ENCODE measurements at regions not wholly inside any gene's neighbourhood (a gene's known extent, or its start where the extent isn't known, plus 50 kb on each side); places are given as distances from the start of the nearest gene placed in this dataset.
"Not testable (repeated sequence)": the region's sequence is repeated elsewhere in the genome, so short reads cannot be mapped to it uniquely, and the experiment has no call there.

DNA sequence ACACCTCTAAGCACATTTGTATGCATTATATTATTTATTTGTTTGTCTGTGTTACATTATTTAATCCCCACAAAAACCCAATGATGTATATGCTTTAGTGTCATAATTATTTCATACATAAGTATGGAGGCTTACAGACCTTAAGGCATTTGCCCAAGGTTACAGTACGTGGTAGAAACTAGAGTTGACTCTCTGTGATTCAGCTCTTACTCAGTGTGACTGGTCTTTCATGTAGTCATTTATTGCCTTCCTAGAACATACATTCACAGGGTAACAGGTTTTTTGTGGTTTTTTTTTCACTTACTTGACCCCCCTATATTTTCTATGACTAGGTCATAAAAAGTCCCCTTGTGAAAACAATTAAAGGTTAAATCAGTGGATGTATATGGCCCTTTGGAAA, 566.8 kb downstream of the TFAP2A start:
- no peak overlapping the region for H3K27ac ChIP-seq (ENCODE audit: low read depth, low read length)
- H3K9me3 ChIP-seq (ENCODE audit: control insufficient read depth, insufficient read depth, low read length) = peaks cover 5% of the 10 kb centered on the region
- no peaks in the 10 kb centered on the region for H3K27me3 ChIP-seq (ENCODE audit: control insufficient read depth, insufficient read depth, low read length)
- no peaks in the 10 kb centered on the region for H3K4me1 ChIP-seq (ENCODE audit: control insufficient read depth, insufficient read depth, low read length)
- DNase-seq (ENCODE audit: low read depth in 4 of 6, low spot score in 6 of 6) = no peak
- no peaks in the 10 kb centered on the region for H3K36me3 ChIP-seq (ENCODE audit: control insufficient read depth, insufficient read depth, low read length)
- no peak overlapping the region for H3K4me3 ChIP-seq (ENCODE audit: low read depth, low read length)
- no CpG with 5 or more reads among the region's 1 CpG for WGBS (ENCODE audit: insufficient coverage)

DNA sequence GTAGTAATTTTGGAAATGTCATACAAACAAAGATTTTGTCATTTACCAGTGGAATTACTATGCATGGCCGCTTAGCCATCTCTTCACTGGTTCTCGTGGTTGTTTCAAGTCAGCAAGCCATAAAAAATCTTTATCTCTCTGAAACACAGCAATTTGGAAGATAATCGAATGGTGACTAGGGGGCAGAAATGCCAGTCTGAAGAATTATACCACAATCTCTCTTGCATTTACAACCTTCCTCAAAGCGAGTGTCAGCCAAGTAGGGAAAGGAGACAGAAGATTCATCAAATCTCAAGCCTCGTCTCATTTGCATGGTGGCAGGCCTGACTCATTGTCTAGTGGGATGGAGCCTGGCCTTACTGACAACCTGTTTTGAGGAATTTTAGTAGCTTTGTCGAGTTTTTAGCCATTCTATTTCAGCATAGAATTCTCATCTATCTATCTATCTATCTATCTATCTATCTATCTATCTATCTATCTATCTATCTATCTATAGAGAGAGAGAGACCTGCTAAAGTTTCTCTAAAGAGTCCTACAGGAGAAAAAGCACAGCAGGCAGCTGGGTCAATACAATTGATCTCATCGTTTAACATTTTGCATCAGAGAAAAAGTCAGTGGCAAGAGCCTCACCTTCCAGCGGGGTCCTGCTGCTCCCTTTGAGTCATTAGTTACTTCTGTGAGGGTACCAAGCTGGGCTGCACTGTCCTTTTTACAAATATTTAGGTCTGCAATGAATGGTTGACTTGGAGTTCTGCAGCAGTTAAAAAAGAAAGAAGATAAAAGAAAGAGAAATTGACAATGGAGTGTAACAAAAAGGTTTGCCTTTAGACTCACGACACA, 572.8 kb downstream of the TFAP2A start:
- no peaks in the 10 kb centered on the region for H3K36me3 ChIP-seq (ENCODE audit: control insufficient read depth, insufficient read depth, low read length)
- no peaks in the 10 kb centered on the region for H3K27me3 ChIP-seq (ENCODE audit: control insufficient read depth, insufficient read depth, low read length)
- H3K9me3 ChIP-seq (ENCODE audit: control insufficient read depth, insufficient read depth, low read length) = no peaks in the 10 kb centered on the region
- H3K4me3 ChIP-seq (ENCODE audit: low read depth, low read length) = no peak overlapping the region
- 71% methylated on average over 1 of the region's 9 CpGs for WGBS (ENCODE audit: insufficient coverage)
- peak in 1 of 6 donors; percentile 68 for DNase-seq (ENCODE audit: low read depth in 4 of 6, low spot score in 6 of 6)
- no peak overlapping the region for H3K27ac ChIP-seq (ENCODE audit: low read depth, low read length)
- H3K4me1 ChIP-seq (ENCODE audit: control insufficient read depth, insufficient read depth, low read length) = no peaks in the 10 kb centered on the region

DNA sequence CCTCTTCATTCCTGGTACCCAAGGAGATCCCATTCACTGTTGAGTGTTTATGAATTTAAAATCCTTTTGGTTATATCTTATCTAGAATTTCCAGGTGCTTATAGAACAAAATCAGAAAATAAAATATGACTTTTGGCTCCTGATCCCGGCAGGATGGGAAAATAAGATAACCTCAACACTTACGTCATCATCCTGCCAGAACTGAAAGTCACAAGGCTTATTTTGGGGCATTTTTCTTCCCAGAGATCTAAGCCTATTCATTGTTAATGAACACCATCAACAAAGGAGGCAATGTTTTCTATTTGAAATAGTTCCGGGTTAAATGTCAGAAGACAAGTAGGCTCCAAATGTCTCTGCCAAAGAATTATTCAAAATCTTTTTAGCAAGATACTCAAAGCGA, 580.6 kb downstream of the TFAP2A start:
- Histone ChIP-seq H3K36me3 (ENCODE audit: control insufficient read depth, insufficient read depth, low read length) (no peaks in the 10 kb centered on the region), H3K27ac (ENCODE audit: low read depth, low read length) (no peak overlapping the region), H3K4me1 (ENCODE audit: control insufficient read depth, insufficient read depth, low read length) (no peaks in the 10 kb centered on the region), H3K4me3 (ENCODE audit: low read depth, low read length) (no peak overlapping the region), H3K9me3 (ENCODE audit: control insufficient read depth, insufficient read depth, low read length) (no peaks in the 10 kb centered on the region), H3K27me3 (ENCODE audit: control insufficient read depth, insufficient read depth, low read length) (no peaks in the 10 kb centered on the region)
- WGBS (ENCODE audit: insufficient coverage) = 86% methylated on average over 2 of the region's 4 CpGs
- DNase-seq (ENCODE audit: low read depth in 4 of 6, low spot score in 6 of 6) = no peak

DNA sequence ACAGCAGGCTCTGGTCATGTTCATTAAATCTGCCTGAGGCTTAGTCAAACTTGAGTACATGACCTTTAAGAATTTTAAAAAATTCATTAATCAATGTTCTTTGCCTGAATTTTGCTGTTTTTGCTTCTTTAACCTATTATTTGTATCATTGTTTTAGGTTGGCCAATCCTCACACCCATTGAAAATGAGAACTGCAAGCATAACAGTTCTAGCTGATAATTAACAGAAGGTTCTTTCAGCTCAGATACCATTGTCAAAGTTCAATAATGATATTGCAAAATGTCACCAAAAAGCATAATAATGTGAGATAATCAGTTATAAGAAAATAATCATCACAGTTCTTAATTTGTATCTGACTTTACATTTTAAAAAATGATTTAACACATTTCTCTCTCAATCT, 583.1 kb downstream of the TFAP2A start:
- no peaks in the 10 kb centered on the region for H3K36me3 ChIP-seq (ENCODE audit: control insufficient read depth, insufficient read depth, low read length)
- no peak overlapping the region for H3K4me3 ChIP-seq (ENCODE audit: low read depth, low read length)
- no peak for DNase-seq (ENCODE audit: low read depth in 4 of 6, low spot score in 6 of 6)
- no peaks in the 10 kb centered on the region for H3K9me3 ChIP-seq (ENCODE audit: control insufficient read depth, insufficient read depth, low read length)
- no peaks in the 10 kb centered on the region for H3K4me1 ChIP-seq (ENCODE audit: control insufficient read depth, insufficient read depth, low read length)
- no peaks in the 10 kb centered on the region for H3K27me3 ChIP-seq (ENCODE audit: control insufficient read depth, insufficient read depth, low read length)
- H3K27ac ChIP-seq (ENCODE audit: low read depth, low read length) = no peak overlapping the region

DNA sequence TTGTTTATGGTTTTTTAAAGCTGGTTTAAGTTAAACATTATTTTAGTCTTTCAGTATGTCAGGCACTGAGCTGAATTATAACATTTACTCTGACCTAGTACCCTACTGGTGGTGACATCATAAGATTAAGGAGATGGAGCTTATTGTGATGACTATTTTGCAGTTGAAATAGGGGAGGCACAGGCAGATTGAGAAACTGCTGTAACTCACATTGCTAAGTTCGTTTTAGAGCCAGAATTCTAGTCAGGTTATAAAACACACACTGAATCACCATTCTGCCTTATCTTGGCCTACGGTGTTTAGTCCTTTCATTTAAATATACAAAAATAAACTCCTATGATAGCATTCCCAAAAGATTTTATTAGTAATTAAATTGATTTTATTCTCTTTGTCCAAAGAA, 584.1 kb downstream of the TFAP2A start:
- no peak for DNase-seq (ENCODE audit: low read depth in 4 of 6, low spot score in 6 of 6)
- no peak overlapping the region for H3K27ac ChIP-seq (ENCODE audit: low read depth, low read length)
- no peaks in the 10 kb centered on the region for H3K27me3 ChIP-seq (ENCODE audit: control insufficient read depth, insufficient read depth, low read length)
- no peak overlapping the region for H3K4me3 ChIP-seq (ENCODE audit: low read depth, low read length)
- no peaks in the 10 kb centered on the region for H3K36me3 ChIP-seq (ENCODE audit: control insufficient read depth, insufficient read depth, low read length)
- H3K4me1 ChIP-seq (ENCODE audit: control insufficient read depth, insufficient read depth, low read length) = no peaks in the 10 kb centered on the region
- no CpG with 5 or more reads among the region's 2 CpGs for WGBS (ENCODE audit: insufficient coverage)
- H3K9me3 ChIP-seq (ENCODE audit: control insufficient read depth, insufficient read depth, low read length) = no peaks in the 10 kb centered on the region

DNA sequence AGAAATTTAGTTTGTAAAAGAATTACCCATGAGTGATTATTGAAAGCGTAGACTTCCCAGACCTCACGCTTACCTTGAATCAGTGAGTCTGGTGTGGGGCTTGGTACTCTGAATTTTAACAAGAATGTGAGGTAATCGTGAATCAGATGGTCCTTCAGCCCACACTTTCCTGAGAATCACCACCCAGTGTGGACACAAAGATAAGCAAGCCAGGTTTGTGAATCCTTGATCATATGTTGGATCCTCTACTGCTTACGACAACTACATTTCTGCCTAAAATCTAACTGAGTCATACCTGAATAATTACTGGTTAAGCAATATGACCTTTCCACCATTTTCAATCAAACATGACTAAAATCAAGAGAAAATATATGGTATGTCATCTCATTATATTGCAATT, 589.3 kb downstream of the TFAP2A start:
- H3K4me1 ChIP-seq (ENCODE audit: control insufficient read depth, insufficient read depth, low read length) = no peaks in the 10 kb centered on the region
- WGBS (ENCODE audit: insufficient coverage) = 100% methylated on average over 1 of the region's 4 CpGs
- no peak for DNase-seq (ENCODE audit: low read depth in 4 of 6, low spot score in 6 of 6)
- no peak overlapping the region for H3K4me3 ChIP-seq (ENCODE audit: low read depth, low read length)
- H3K27me3 ChIP-seq (ENCODE audit: control insufficient read depth, insufficient read depth, low read length) = no peaks in the 10 kb centered on the region
- H3K27ac ChIP-seq (ENCODE audit: low read depth, low read length) = no peak overlapping the region
- H3K36me3 ChIP-seq (ENCODE audit: control insufficient read depth, insufficient read depth, low read length) = no peaks in the 10 kb centered on the region
- no peaks in the 10 kb centered on the region for H3K9me3 ChIP-seq (ENCODE audit: control insufficient read depth, insufficient read depth, low read length)

DNA sequence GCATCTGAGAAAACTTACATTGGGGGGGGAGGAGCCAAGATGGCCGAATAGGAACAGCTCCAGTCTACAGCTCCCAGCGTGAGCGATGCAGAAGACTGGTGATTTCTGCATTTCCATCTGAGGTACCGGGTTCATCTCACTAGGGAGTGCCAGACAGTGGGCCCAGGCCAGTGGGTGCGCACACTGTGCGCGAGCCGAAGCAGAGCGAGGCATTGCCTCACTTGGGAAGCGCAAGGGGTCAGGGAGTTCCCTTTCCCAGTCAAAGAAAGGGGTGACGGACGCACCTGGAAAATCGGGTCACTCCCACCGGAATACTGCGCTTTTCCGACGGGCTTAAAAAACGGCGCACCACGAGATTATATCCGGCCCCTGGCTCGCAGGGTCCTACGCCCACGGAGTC, 604.1 kb downstream of the TFAP2A start:
- not testable (repeated sequence) for DNase-seq (ENCODE audit: low read depth in 4 of 6, low spot score in 6 of 6); H3K9me3 ChIP-seq (ENCODE audit: control insufficient read depth, insufficient read depth, low read length); H3K4me1 ChIP-seq (ENCODE audit: control insufficient read depth, insufficient read depth, low read length); H3K27ac ChIP-seq (ENCODE audit: low read depth, low read length); H3K27me3 ChIP-seq (ENCODE audit: control insufficient read depth, insufficient read depth, low read length); H3K4me3 ChIP-seq (ENCODE audit: low read depth, low read length); H3K36me3 ChIP-seq (ENCODE audit: control insufficient read depth, insufficient read depth, low read length)
- WGBS (ENCODE audit: insufficient coverage) = 96% methylated on average over 21 of the region's 24 CpGs

DNA sequence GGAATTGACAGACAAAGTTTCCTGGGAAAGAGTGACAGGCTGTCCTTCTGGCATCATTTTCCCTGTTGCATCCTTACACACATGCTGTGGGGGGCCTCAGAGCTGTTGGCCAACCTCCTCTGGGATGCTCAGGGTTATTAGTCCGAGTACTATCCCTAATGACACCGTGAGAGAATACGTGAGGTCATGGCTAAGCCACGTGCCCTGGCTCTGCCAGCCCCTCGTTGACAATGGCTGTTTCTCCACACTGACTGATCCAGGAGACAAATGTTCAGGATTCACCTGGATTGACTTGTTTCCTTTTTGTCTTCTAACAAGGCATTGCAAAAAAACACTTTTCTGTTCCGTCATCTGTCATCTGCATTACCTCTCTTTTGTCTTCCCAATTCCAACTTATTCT, 604.6 kb downstream of the TFAP2A start:
- Histone ChIP-seq H3K27ac (ENCODE audit: low read depth, low read length) (no peak overlapping the region), H3K36me3 (ENCODE audit: control insufficient read depth, insufficient read depth, low read length) (no peaks in the 10 kb centered on the region), H3K4me3 (ENCODE audit: low read depth, low read length) (no peak overlapping the region), H3K9me3 (ENCODE audit: control insufficient read depth, insufficient read depth, low read length) (no peaks in the 10 kb centered on the region), H3K4me1 (ENCODE audit: control insufficient read depth, insufficient read depth, low read length) (no peaks in the 10 kb centered on the region), H3K27me3 (ENCODE audit: control insufficient read depth, insufficient read depth, low read length) (no peaks in the 10 kb centered on the region)
- no peak for DNase-seq (ENCODE audit: low read depth in 4 of 6, low spot score in 6 of 6)
- WGBS (ENCODE audit: insufficient coverage) = 86% methylated on average over 6 of the region's 6 CpGs

DNA sequence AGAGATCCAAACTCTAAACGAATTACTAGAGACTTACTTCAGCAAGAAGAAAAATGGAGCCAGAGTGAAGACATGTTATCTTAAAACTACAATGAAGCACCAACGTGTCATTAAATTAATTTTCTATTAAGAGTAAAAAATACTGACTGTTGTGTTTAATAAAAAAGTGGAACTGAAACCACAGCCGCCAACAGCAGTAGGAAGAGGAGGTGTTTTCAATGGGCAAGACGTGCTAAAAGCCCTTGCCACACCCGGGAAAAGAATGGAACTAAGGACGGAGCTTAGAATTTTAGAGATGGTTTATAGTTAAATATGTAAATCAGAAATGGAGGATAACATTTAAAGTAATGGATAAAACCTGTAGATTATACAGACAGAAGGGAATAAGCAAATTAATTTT, 608.7 kb downstream of the TFAP2A start:
- H3K4me3 ChIP-seq (ENCODE audit: low read depth, low read length) = no peak overlapping the region
- 92% methylated on average over 3 of the region's 6 CpGs for WGBS (ENCODE audit: insufficient coverage)

DNA sequence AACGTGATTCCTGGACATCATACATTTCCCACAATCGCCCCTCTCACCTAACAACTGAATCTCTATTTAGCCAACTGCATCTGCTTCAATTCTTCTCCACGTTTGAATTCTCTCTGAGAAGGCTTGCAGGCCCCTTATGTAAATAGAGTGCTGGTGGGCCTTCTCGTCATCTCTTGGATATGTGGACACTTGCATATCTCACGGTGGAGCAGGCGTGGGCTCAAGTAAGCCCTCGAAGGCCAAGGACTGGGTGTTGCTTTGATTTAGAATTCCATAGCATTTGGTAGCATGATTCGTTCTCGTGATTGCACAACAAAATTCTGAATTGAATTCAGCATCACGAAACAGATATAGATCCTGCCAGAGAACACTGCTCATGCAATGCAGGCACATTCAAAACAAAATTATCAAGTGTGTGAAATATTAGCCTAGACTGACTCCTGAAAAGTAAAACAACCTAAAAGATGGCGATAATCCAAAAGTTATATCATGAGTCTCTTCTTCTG, 613.6 kb downstream of the TFAP2A start:
- no peaks in the 10 kb centered on the region for H3K4me1 ChIP-seq (ENCODE audit: control insufficient read depth, insufficient read depth, low read length)
- H3K27ac ChIP-seq (ENCODE audit: low read depth, low read length) = no peak overlapping the region
- no peaks in the 10 kb centered on the region for H3K9me3 ChIP-seq (ENCODE audit: control insufficient read depth, insufficient read depth, low read length)
- H3K36me3 ChIP-seq (ENCODE audit: control insufficient read depth, insufficient read depth, low read length) = no peaks in the 10 kb centered on the region
- DNase-seq (ENCODE audit: low read depth in 4 of 6, low spot score in 6 of 6) = no peak
- WGBS (ENCODE audit: insufficient coverage) = 88% methylated on average over 8 of the region's 11 CpGs
- no peaks in the 10 kb centered on the region for H3K27me3 ChIP-seq (ENCODE audit: control insufficient read depth, insufficient read depth, low read length)
- no peak overlapping the region for H3K4me3 ChIP-seq (ENCODE audit: low read depth, low read length)

More for the DNA sequence above, 608.7 kb downstream of the TFAP2A start:
- Histone ChIP-seq H3K36me3 (ENCODE audit: control insufficient read depth, insufficient read depth, low read length) (no peaks in the 10 kb centered on the region), H3K27ac (ENCODE audit: low read depth, low read length) (no peak overlapping the region), H3K27me3 (ENCODE audit: control insufficient read depth, insufficient read depth, low read length) (no peaks in the 10 kb centered on the region), H3K4me1 (ENCODE audit: control insufficient read depth, insufficient read depth, low read length) (no peaks in the 10 kb centered on the region), H3K9me3 (ENCODE audit: control insufficient read depth, insufficient read depth, low read length) (no peaks in the 10 kb centered on the region)
- DNase-seq (ENCODE audit: low read depth in 4 of 6, low spot score in 6 of 6) = no peak

Measured in spinal cord (tissue), 9 donors.